Sigmoid colon (tissue), 4 donors: ENCODE measurements at regions not wholly inside any gene's neighbourhood (a gene's known extent, or its start where the extent isn't known, plus 50 kb on each side); places are given as distances from the start of the nearest gene placed in this dataset.

ENCODE experiments used
- CTCF ChIP-seq, 4 experiments: fragments of 450-650 bp in 3 of 4; fragments of 200-600 bp in 1 of 4; IDR thresholded peaks; one replicate each; pipeline ENCODE4 v1.5.1; 2016 to 2019; ENCODE audit warnings: antibody characterized with exemption in 4 of 4, mild to moderate bottlenecking in 3 of 4, moderate library complexity in 2 of 4
- POLR2A ChIP-seq, 2 donors: fragments of 450-650 bp; IDR thresholded peaks; one replicate each; pipeline ENCODE4 v1.6.1; 2016; ENCODE audit warnings: antibody characterized with exemption in 2 of 2, mild to moderate bottlenecking in 2 of 2, moderate library complexity in 2 of 2
- POLR2AphosphoS5 ChIP-seq, 4 donors: sonication (generic); formaldehyde crosslinking; IDR thresholded peaks; one replicate each; pipeline ENCODE4 v1.6.1; 2017; ENCODE audit warnings: antibody characterized with exemption in 4 of 4

DNA sequence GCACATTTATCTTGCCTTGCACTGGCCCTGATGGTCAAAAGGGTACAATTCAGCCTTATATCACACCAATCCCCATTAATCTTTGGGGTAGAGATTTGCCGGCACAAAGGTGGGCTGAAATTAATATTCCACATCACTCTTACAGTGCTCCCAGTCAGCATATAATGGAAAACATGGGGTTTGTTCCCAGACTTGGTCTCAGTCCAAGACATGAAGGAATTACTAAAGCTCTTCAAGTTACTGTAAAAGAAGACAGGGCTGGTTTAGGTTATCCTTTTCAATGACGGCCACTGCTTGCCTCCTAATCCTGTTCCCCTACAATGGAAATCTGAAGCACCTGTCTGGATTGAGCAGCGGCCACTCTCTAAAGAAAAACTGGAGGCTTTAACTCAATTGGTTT lies 160.7 kb downstream of the IER5 start:
- TF ChIP-seq POLR2A (IDR thresholded peaks at IDR 0.05), result no peak
- no peak for TF ChIP-seq CTCF (IDR thresholded peaks at IDR 0.05)
- TF ChIP-seq POLR2AphosphoS5 (IDR thresholded peaks at IDR 0.05), result no peak
